Endothelial cell of hepatic sinusoid (primary cell): ENCODE measurements at regions not wholly inside any gene's neighbourhood (a gene's known extent, or its start where the extent isn't known, plus 50 kb on each side); places are given as distances from the start of the nearest gene placed in this dataset.

ENCODE experiments used
- in situ Hi-C: cut with HindIII; loops from 2 replicates; pipeline ENCODE4 v1.10.0; 2017; ENCODE audit warnings: low sequenced_read_pairs

GRCh38 chr13:100941377-100942368, 267.1 kb upstream of the TMTC4 start:
- in situ Hi-C loops = no loop called here

GRCh38 chr13:100940658-100941057, 266.1 kb upstream of the TMTC4 start:
- in situ Hi-C loops = no loop called here

- in situ Hi-C loops = no loop called here
Measured at GRCh38 chr13:100933841-100934240, 259.2 kb upstream of the TMTC4 start.

GRCh38 chr13:100922599-100922998, 248.0 kb upstream of the TMTC4 start:
- in situ Hi-C loops = no loop called here

DNA sequence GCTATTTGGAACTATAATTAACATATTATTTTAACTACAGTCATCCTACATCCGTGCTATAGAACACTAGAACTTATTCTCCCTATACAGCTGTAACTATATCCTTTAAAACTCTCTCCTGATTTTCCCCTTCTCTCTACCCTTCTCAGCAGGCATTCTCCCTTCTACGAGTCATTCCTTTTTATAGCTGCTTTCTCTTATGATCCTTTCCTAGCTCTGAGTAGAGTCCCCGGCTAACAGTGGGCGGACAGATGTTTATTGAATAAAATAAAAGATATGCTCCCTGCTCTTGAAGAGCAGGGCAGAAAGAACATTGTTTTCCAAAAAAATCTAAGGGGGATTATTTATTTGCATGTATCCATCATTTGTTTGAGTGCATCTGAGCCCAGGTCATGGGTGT, 246.5 kb upstream of the TMTC4 start:
- in situ Hi-C loops = no loop called here

DNA sequence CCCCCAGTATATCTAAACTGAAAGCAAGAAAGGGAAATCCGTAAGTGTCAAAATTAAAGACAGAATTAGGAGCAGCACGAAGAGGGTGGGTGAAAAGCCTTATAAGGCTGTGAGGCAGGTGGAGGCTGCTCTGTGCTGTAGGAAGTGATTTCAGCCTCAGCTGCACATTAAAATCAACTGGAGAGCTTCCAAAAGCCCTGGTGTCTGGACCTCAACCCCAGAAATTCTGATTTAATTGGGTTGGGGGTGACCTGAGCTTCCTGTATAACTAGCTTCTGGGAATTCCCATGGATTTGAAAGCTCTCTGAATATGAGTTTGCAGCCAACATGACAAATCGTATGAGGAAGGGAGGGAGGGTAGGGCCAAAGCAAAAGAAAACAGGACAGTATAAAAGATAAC, 242.4 kb upstream of the TMTC4 start:
- in situ Hi-C loops = no loop called here

DNA sequence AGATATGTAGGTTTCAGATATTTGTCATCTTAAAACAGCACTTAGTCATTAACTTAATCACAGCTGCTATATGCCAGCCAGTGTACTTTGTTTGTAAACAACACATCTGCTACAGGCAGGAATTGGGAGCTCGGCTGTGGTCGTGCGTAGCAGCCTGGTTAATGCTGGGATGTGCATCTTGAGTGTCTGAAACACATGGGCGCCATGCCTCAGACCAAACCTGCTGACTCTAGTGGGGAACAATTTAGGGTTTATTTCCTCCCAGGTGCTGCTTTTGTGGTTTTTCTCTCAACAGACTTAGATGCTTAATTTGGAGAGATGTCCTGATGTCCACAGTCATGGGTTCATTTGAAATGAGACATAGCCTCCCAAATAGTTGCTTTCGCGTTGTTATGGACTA, 238.5 kb upstream of the TMTC4 start:
- in situ Hi-C loops = no loop called here

- in situ Hi-C loops = no loop called here
Measured at GRCh38 chr13:100904293-100904976, 229.8 kb upstream of the TMTC4 start.

DNA sequence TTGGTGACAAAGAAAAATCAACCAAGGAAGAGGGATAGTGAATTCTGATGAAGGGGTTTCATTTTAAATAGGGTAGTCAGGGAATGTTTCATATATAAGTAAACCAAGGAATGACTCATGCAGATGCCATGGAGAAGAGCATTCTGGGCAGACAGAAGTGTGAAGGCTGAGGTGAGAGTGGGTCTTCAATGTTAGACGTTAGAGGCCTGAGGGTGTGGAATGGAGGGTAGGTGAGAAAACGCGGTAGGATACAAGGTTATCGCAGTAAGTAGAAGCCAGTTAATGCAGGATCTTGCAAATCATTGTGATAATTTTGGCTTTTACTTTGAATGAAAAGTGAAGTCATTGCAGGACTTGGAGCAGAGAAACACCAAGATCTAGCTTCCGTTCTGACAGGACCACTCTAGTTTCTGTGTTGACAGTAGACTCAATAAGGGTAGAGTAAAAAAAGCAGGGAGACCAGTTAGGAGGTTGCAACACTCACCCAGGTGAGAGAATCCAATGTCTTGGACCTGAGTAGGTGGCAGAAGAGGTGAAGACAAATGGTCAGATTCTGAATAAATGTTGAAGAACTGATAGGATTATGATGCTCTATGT, 225.2 kb upstream of the TMTC4 start:
- in situ Hi-C loops = no loop called here

- in situ Hi-C loops = no loop called here
Measured at GRCh38 chr13:100898431-100898830, 223.8 kb upstream of the TMTC4 start.

- in situ Hi-C loops = no loop called here
Measured at GRCh38 chr13:100895651-100896050, 221.1 kb upstream of the TMTC4 start.

DNA sequence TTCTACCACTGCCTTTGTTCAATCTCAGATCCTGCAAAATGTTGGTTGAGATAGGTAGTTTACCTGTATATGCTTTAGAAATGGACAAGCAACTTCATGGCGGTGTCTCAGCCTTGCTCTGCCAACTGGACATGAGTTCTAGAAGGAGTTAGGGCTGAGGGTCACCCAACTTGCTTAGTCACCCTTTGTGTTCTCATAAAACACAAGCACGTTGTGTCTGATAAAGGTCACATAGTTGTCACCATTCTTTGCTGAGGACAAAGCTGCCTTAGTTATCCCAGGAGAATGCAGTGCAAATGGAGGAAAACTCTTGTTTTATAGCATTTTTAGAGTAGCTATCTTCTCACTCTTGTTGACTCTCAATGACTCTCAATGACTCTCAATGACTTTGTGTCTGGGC, 218.4 kb upstream of the TMTC4 start:
- in situ Hi-C loops = no loop called here

- in situ Hi-C loops = no loop called here
Measured at GRCh38 chr13:100890645-100891044, 216.1 kb upstream of the TMTC4 start.

- in situ Hi-C loops = no loop called here
Measured at GRCh38 chr13:100887729-100888151, 213.1 kb upstream of the TMTC4 start.

GRCh38 chr13:100883453-100883852, 208.9 kb upstream of the TMTC4 start:
- in situ Hi-C loops = no loop called here

DNA sequence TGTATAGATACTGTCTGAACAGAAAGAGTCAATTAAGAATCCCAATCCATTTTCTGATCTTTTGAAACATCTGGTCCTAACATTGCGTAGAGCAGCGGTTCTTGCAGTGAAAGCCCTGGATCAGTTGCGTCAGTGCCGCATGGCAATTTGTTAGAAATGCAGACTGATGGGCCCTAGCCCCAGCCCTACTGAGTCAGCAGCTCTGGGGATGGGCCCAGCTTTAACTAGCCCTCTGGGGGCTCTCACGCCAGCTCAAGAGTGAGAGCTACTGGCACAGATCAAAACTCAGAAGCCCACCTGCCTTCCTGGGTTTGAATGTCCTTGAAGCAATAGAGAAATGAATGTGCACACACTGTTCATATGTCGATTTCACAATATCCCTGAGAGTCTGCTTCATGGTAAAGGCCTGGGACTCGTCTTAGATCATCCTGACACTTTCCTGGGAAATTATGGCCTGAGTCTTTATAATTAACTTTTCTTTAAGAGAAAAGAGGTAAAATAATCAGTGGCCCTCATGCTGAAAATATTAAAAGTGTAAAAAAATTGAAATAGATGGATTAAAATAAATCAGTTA, 206.8 kb upstream of the TMTC4 start:
- in situ Hi-C loops = no loop called here

- in situ Hi-C loops = no loop called here
Measured at GRCh38 chr13:100880166-100880565, 205.6 kb upstream of the TMTC4 start.

GRCh38 chr13:100879255-100879654, 204.7 kb upstream of the TMTC4 start:
- in situ Hi-C loops = no loop called here

DNA sequence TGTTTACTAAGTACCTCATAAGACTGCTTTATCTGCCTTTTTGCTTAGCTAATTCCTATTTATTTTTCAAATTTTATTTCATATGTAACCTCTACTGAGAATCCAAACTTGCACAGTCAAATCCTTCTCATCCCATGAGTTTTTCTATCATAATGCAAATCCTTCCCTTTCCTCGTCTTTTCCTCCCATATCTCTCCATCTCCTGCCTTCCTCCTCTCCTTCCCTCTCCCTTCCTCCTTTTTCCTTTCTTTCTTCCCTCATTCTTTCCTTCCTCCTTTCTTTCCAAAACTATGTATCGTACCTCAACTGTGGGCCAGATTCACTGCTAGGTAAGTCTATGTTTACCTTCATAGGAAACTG, 201.4 kb upstream of the TMTC4 start:
- in situ Hi-C loops = no loop called here

DNA sequence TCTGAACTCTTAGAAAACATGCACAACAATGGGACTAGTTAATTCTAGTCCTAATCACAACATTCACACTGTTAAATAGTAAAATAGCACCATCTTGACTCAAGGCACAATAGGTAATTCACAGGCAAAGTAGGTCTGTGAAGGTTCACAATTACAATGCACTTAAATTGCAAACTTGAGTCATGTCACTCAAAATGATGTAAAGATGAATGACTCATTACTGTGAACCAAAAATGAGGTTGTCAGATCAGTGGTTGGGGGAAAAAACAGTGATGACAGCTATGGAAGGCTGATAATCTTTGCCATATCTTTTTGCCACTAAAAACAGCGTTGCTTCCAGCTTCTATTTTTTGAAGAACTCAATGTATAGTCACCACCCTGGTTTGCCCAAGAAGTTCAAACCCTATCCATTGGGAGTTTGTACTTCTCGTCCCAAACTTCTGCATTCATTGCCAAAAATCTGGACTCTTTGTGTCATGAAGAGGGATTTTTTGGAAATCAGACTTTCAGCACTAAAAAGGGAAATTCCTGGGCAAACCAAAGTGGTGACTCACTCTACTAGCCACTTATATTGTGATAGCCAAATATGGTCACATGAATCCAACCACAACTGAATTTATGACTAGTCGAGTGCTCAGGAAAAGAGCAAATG, 200.9 kb upstream of the TMTC4 start:
- in situ Hi-C loops = no loop called here

DNA sequence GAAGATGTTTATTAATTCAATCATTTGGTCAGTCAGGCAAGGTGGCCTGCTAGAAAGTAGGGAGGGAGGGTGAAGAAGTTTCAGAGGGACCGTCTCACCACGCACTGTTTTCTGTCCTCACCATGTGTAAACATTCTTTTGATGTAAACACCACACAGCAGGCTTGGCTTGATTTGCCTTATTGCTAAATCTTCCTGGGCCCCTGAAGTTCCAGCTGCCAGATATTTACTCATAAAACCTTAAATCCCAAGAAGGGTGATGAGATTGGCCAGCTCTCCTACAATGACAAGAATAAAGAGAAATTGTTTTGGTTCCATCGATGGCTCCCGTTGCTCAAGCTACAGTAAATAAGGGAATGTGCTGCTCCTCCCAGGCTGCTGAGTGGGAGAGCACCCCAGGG, 198.2 kb upstream of the TMTC4 start:
- in situ Hi-C loops = no loop called here
